ENCODE measurements at regions not wholly inside any gene's neighbourhood (a gene's known extent, or its start where the extent isn't known, plus 50 kb on each side); places are given as distances from the start of the nearest gene placed in this dataset.

GRCh38 chr5:57324181-57324580, 150.3 kb downstream of the GPBP1 start:
- TF ChIP-seq CTCF (IDR thresholded peaks at IDR 0.05; ENCODE audit: insufficient read depth, low read length) (no peak), GABPA (IDR thresholded peaks at IDR 0.05; ENCODE audit: low read depth) (no peak), POLR2AphosphoS5 (IDR thresholded peaks at IDR 0.05; ENCODE audit: low read depth) (no peak), REST (IDR thresholded peaks at IDR 0.05; ENCODE audit: insufficient replicate concordance, low read depth) (no peak), SPI1 (IDR thresholded peaks at IDR 0.05; ENCODE audit: borderline replicate concordance, low read depth) (no peak)

Measured in HL-60 (cell line).